ENCODE measurements at regions not wholly inside any gene's neighbourhood (a gene's known extent, or its start where the extent isn't known, plus 50 kb on each side); places are given as distances from the start of the nearest gene placed in this dataset.

DNA sequence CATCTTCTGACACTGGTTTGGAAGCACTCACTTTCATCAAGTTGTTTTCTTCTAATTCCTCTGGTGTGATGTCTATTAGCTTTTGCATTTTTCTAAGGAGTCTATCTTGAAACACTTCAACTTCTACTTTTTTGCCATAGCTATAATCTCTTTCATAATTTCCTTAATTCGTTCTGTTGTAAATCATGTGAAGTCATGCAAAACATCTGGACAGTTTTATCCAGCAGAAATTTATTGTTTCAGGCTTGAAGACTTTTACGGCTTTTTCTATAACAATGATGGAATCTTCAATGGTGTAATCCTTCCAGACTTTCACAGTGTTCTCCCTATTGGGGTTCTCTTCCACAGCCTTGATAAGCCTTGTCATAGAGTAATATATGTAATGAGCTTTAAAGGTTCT is 74.9 kb upstream of the PABPC4L start:
- Histone ChIP-seq H3K4me3 (no peak overlapping the region), H3K9me3 (no peaks in the 10 kb centered on the region), H3K4me1 (no peaks in the 10 kb centered on the region), H3K36me3 (no peaks in the 10 kb centered on the region), H3K27me3 (no peaks in the 10 kb centered on the region), H3K27ac (no peak overlapping the region)
- ATAC-seq (no peak), DNase-seq (no peak), FAIRE-seq (no peak)
- intact Hi-C loops (cut with DNase I), result no loop called here
- 73 to 74% methylated on average over 2 of the region's 2 CpGs for WGBS, 2 donors
- TF ChIP-seq, protein P1, sequence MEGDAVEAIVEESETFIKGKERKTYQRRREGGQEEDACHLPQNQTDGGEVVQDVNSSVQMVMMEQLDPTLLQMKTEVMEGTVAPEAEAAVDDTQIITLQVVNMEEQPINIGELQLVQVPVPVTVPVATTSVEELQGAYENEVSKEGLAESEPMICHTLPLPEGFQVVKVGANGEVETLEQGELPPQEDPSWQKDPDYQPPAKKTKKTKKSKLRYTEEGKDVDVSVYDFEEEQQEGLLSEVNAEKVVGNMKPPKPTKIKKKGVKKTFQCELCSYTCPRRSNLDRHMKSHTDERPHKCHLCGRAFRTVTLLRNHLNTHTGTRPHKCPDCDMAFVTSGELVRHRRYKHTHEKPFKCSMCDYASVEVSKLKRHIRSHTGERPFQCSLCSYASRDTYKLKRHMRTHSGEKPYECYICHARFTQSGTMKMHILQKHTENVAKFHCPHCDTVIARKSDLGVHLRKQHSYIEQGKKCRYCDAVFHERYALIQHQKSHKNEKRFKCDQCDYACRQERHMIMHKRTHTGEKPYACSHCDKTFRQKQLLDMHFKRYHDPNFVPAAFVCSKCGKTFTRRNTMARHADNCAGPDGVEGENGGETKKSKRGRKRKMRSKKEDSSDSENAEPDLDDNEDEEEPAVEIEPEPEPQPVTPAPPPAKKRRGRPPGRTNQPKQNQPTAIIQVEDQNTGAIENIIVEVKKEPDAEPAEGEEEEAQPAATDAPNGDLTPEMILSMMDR (IDR thresholded peaks at IDR 0.05), result no peak

DNA sequence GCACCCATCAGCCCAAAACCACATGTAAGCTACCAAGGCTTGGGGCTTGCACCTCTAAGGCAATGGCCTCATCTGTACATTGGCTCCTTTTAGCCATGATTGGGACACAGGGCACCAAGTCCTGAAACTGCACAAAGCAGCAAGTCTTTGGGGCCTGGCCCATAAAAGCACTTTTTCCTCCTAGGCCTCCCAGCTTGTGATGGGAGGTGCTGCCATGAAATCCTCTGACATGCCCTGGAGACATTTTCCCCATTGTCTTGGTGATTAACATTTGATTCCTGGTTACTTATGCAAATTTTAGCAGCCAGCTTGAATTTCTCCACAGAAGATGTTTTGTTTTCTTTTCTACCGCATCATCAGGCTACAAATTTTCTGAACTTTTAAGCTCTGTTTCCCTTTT is 58.5 kb upstream of the PABPC4L start:
- no peaks in the 10 kb centered on the region for H3K4me1 ChIP-seq
- H3K36me3 ChIP-seq, result no peaks in the 10 kb centered on the region
- ATAC-seq, result no peak
- 90 to 93% methylated on average over 1 of the region's 1 CpG for WGBS, 2 donors
- H3K27ac ChIP-seq, result no peak overlapping the region
- DNase-seq, result no peak
- H3K27me3 ChIP-seq, result no peaks in the 10 kb centered on the region
- TF ChIP-seq, protein P1 (IDR thresholded peaks at IDR 0.05), result no peak
- no peak overlapping the region for H3K4me3 ChIP-seq
- intact Hi-C loops (cut with DNase I), result no loop called here
- H3K9me3 ChIP-seq, result no peaks in the 10 kb centered on the region
- FAIRE-seq, result no peak

All from pancreas (tissue), 10 donors.